ENCODE measurements at regions not wholly inside any gene's neighbourhood (a gene's known extent, or its start where the extent isn't known, plus 50 kb on each side); places are given as distances from the start of the nearest gene placed in this dataset.
"Not testable (repeated sequence)": the region's sequence is repeated elsewhere in the genome, so short reads cannot be mapped to it uniquely, and the experiment has no call there.

- peak; percentile 54 for DNase-seq (ENCODE audit: low spot score)
These were observed 273.3 kb downstream of the NSUN3 start for GRCh38 chr3:94336046-94336753.

GRCh38 chr3:94345101-94345500 lies 282.2 kb downstream of the NSUN3 start:
- no peak for DNase-seq (ENCODE audit: low spot score)

GRCh38 chr3:94349310-94349878 lies 286.5 kb downstream of the NSUN3 start:
- no peak for DNase-seq (ENCODE audit: low spot score)

- DNase-seq (ENCODE audit: low spot score) = no peak
These were observed 293.7 kb downstream of the NSUN3 start for GRCh38 chr3:94356581-94356980.

- no peak for DNase-seq (ENCODE audit: low spot score)
These were observed 297.1 kb downstream of the NSUN3 start for GRCh38 chr3:94359996-94360395.

- DNase-seq (ENCODE audit: low spot score) = peak; percentile 45
These were observed 298.1 kb downstream of the NSUN3 start for GRCh38 chr3:94360987-94361386.

- no peak for DNase-seq (ENCODE audit: low spot score)
These were observed 299.5 kb downstream of the NSUN3 start for GRCh38 chr3:94362393-94362792.

GRCh38 chr3:94365006-94365405 lies 302.1 kb downstream of the NSUN3 start:
- DNase-seq (ENCODE audit: low spot score) = no peak

- DNase-seq (ENCODE audit: low spot score) = no peak
These were observed 309.2 kb downstream of the NSUN3 start for GRCh38 chr3:94372026-94372425.

- DNase-seq (ENCODE audit: low spot score) = no peak
These were observed 310.6 kb downstream of the NSUN3 start for GRCh38 chr3:94373456-94373855.

GRCh38 chr3:94374439-94375161 lies 311.7 kb downstream of the NSUN3 start:
- DNase-seq (ENCODE audit: low spot score) = no peak

GRCh38 chr3:94377123-94377696 lies 314.3 kb downstream of the NSUN3 start:
- not testable (repeated sequence) for DNase-seq (ENCODE audit: low spot score)

GRCh38 chr3:94377863-94378262 lies 315.0 kb downstream of the NSUN3 start:
- DNase-seq (ENCODE audit: low spot score) = not testable (repeated sequence)

GRCh38 chr3:94378322-94378721 lies 315.5 kb downstream of the NSUN3 start:
- no peak for DNase-seq (ENCODE audit: low spot score)

- DNase-seq (ENCODE audit: low spot score) = no peak
These were observed 316.4 kb downstream of the NSUN3 start for GRCh38 chr3:94379264-94379663.

- no peak for DNase-seq (ENCODE audit: low spot score)
These were observed 332.0 kb downstream of the NSUN3 start for GRCh38 chr3:94394885-94395284.

GRCh38 chr3:94395851-94396250 lies 333.0 kb downstream of the NSUN3 start:
- no peak for DNase-seq (ENCODE audit: low spot score)

- no peak for DNase-seq (ENCODE audit: low spot score)
These were observed 335.2 kb downstream of the NSUN3 start for GRCh38 chr3:94398036-94398435.

- no peak for DNase-seq (ENCODE audit: low spot score)
These were observed 338.6 kb downstream of the NSUN3 start for GRCh38 chr3:94401466-94401865.

GRCh38 chr3:94402126-94402525 lies 339.3 kb downstream of the NSUN3 start:
- no peak for DNase-seq (ENCODE audit: low spot score)

- DNase-seq (ENCODE audit: low spot score) = no peak
These were observed 342.6 kb downstream of the NSUN3 start for GRCh38 chr3:94405258-94406035.

- DNase-seq (ENCODE audit: low spot score) = no peak
These were observed 343.7 kb downstream of the NSUN3 start for GRCh38 chr3:94406595-94406994.
